ENCODE measurements at regions not wholly inside any gene's neighbourhood (a gene's known extent, or its start where the extent isn't known, plus 50 kb on each side); places are given as distances from the start of the nearest gene placed in this dataset.
"Not testable (repeated sequence)": the region's sequence is repeated elsewhere in the genome, so short reads cannot be mapped to it uniquely, and the experiment has no call there.

DNA sequence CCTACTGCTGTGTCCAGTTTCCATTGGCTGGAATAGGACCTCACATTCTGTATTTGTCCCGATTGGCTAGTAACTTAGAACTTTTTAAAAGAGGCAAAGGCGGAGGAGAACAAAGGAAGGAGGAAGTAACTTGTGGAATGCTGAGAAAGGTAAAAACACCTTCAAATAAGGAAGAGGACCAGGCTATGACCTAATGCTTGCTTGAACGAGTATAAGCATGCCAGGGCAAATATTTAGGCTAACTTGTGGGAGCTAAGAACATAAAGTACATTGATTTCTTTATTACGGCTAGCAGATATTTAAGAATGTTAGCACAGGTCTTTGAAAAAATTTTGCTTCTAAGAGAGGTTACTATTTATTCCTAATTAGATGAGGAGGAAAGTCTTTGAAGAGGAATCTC, 214.5 kb upstream of the CENPE start:
- DNase-seq, result not testable (repeated sequence)

DNA sequence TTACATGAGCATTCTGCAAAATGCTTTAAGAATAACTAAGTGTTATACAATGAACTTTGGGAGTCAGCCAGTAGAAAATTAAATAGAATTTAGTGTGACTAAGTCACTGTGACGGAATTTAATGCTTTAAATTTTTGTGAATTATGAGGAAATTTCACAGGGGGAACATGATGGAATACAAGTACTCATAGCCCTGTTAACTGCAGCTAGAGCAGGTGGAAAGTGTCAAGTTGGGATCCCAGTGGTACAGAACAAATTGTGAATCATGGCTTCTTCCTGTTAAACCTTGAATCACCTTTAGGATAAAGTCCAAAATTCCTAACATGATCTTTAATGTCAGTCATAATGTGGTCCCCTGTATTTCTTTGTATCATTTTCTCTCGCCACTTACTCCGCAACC, 212.2 kb upstream of the CENPE start:
- DNase-seq, result no peak

DNA sequence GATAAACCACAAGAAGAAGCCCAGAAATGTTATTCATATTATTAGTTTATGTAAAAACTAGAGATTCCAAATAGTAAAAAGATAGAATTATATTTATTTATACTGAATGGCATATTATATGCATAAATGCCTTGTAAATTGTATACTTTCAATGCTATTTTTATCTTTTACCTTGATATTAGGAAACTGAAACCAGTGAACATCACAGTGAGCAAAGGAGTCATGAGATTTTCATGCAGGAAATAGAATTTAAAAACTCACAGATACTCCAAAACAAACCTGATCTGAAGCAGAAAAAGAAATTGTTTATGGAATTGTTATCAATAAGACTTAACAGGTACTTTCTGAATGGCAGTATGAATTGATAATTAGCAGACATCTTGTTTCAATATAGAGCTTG, 207.3 kb upstream of the CENPE start:
- no peak for DNase-seq

DNA sequence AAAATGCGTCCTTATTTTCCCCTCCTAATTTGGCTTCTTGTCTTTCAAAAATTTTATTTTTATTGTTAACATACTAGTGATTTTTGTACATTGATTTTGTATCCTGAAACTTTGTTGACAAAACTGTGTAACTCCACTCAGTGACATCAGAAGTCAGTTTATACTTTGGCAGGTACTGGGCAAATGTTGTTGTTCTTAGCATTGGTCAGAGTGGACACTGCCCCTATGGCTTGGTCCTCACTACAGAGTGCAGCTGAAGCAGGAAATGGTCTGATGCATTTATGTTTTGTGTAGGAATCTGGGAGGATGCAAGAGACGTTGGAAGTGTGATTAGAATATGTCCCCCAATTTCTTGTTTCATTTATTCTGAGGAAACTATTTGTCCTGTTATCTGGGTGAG, 205.5 kb upstream of the CENPE start:
- no peak for DNase-seq

DNA sequence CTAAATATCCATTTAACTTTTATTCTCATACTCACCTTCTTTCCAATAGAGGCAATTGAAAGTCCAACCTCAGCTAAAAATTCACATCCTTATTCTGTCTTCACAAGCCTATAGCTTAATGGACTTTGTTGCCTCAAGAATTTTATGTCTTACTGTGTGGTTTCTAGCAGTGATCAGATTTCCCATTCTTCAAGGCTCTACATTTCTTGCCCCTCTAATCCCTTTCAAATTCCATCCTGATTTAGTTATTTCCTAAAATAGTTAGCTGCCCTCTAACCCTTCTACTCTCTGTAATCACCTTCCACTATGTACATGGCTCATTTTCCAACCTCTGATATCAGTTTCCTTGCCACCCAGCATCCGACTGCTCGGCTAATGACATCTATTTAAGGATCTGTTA, 204.1 kb upstream of the CENPE start:
- DNase-seq, result no peak

DNA sequence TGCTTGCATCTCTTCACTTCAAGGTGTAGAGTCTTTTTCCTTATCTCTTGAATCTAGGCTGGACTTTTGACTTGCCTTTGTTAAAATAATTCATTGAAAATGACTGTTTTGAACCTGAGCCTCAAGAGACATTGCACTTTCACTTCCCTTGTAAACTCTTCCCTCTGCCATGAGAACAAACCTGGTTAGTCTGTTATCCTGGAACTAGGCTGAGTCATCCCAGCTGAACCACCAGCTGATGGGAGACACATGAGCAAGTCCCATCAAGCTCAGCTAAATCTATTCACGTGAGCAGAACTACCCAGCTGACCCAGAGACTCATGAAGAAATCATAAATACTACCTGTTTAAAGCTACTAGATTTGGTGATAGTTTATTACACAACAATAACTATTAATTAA, 202.3 kb upstream of the CENPE start:
- no peak for DNase-seq

DNA sequence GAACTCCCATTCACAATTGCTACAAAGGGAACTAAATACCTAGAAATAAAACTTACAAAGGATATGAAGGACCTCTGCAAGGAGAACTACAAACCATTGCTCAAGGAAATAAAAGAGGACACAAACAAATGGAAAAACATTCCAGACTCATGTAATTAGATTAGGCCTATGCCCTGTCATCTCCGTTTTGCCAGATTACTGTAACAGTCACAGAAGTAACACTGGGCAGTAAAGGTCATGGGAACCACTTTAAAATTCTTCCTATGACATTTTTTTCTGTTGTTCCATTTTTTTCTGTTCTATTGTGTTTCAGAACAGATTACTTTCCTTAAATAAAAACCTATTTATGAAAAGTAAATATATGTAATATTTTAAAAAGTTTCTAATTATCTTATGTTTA, 199.4 kb upstream of the CENPE start:
- DNase-seq, result no peak

DNA sequence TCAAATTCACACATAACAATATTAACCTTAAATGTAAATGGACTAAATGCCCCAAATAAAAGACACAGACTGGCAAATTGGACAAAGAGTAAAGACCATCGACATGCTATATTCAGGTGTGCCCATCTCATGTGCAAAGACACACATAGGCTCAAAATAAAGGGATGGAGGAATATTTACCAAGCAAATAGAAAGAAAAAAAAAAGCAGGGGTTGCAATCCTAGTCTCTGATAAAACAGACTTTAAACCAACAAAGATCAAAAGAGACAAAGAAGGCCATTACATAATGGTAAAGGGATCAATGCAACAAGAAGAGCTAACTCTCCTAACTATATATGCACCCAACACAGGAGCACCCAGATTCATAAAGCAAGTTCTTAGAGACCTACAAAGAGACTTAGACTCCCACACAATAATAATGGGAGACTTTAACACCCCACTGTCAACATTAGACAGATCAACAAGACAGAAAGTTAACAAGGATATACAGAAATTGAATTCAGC, 189.4 kb upstream of the CENPE start:
- not testable (repeated sequence) for DNase-seq

DNA sequence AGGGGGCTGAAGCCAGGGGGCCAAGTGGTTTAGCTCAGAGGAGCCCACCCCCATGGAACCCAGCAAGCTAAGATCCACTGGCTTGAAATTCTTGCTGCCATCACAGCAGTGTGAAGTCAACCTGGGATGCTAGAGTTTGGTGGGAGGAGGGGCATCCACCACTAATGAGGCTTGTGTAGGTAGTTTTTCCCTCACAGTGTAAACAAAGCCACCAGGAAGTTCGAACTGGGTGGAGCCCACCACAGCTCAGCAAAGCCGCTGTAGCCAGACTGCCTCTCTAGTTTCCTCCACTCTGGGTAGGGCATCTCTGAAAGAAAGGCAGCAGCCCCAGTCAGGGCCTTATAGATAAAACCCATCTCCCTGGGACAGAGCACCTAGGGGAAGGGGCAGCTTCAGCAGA, 187.4 kb upstream of the CENPE start:
- DNase-seq, result not testable (repeated sequence)

DNA sequence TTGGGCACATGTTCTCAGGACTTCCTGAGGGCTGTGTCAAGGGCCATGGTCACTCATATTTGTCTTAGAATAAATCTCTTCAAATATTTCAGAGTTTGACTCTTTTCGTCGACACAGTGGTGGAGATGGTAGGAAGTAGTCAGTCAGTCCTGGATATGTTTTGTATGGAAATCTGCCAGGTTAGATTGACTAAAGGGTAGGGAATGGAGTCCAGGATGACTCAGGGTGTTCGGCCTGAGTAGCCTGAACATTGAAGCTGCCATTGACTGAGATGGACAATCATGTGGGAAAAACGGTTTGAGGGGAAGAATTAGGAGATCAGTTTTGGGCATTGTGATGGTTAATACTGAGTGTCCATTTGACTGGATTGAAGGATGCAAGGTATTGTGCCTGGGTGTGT, 177.1 kb upstream of the CENPE start:
- no peak for DNase-seq

DNA sequence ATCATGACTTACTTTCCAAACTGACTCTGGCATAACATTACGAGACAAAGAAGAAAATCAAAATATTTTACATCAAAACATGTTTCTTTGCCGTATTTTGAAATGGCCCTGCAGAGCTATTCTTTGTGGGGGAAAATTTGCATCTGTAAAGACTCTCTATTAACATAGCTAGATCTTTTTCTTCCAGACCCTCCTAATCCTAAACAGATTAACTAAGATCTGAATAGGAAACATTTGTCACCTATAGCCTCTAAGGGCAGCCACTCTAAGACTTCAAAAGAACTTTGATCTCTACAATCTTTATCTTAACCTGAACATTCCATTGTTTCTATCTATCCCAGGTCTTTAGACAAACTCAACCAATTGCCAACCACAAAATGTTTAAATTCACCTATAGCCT, 176.6 kb upstream of the CENPE start:
- no peak for DNase-seq

DNA sequence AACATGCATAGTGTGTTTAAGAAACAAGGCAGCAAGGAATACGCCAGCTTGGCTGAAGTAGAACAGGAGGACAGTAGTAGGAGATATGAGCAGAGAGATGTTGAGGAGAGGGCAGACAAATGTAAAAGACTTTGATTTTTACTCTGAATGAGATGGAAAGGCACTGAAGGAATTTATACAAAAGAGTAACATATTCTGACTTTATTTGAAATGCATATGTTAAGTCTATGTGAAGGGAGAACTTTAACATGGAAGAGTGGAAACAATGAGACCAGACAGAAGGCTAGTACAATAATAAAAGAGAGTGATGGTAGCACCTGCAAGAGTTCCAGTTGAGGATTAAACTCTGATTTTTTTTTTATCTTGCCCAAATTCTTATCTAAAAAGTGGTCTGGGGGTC, 176.2 kb upstream of the CENPE start:
- no peak for DNase-seq

DNA sequence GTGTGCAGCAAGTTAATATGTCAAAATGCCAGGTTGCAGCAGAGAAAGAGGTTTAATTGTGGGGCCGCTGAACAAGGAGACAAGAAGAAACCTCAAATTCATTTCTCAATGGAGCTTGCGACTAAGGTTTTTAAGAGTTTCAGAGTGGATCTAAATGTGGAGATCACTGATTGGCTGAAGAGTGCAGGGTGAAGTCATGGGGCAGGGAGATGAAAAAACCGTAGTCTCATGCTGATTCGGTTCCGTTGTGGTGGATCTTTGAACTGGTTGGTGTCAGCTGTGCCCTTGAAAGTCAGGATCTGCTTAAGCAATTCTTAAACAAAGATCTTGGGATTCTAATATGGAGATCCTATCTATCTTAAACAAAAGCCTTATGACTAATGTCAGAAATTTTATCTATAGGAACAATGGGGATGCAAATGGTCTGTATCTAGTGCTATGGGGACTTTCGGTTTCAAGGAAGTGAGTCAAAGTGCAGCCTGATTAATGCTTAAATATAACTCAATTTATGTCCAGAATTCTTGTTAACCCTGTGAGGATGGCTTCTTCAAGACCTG, 173.9 kb upstream of the CENPE start:
- no peak for DNase-seq

DNA sequence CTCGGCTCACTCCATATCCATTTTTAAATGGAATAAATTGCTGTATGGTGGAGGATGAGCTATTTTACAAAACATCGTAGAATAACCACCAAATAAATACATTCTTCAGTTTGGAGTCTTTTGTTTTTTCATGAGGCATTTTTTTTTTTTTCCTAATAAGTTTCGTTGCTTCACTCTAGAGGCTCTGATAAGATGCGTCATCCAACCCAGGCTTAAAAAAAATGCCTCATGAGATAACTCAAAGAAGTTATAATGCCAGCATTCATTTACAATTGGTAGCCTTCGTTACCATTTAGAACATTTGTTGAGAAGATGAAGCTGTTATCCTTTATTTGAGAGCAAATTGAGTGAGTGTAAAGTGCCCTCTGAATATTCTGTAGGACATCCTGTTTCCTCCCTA, 172.2 kb upstream of the CENPE start:
- DNase-seq, result no peak

DNA sequence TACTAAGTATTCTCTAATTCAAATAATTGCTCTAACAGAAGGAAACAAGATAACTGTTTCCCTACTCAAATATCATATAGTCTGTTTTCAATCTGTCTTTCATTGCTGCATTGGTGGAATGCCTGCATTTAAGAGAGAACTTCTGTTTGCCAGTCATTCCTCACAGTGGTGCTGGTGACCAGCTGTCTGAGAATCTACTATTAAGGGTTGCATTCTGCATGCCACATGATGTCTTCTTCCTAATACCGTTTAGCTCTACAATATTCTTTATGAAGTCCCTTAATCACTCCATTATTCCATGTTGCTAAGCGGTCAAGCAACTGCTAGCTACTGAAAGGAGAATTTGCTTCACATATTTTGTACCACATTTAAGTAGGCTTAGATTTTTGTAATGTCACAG, 167.1 kb upstream of the CENPE start:
- no peak for DNase-seq

DNA sequence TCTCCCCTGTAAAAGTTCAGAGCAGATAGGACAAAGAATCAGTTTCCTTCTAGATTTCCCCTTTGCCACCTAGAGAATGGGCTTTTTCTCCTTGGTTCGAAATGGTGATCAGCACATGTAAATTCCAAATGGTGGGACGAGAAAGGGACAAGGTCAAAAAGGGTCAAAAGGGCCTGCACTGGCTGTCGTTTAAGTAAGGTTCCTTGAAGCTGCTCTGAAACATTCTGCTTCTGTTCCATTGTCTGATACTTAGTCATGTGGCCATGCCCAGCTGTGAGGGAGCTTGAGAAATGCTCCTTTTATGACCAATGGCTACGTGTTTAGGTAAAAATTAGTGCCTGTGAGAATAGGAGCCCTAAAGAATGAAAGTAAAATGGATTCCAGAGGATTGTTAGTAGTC, 165.9 kb upstream of the CENPE start:
- no peak for DNase-seq

DNA sequence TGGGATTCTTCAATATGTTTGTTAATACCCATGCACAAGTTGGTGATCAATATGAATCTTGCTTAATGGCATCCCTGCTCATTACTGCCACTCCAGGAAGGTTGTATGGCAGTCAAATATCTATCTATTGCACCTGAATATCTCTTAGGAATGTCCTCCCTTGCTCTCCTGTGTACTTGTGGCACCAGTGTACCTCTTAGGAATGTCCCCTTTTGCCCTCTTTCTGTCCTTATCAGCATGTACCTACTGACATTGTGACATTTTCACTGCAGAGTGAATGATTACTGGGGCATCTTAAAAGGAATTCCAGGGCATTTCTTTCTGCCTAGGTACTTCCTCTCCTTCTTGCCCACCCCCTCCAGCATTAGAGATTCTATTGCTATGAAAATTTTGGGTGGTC, 163.8 kb upstream of the CENPE start:
- no peak for DNase-seq

DNA sequence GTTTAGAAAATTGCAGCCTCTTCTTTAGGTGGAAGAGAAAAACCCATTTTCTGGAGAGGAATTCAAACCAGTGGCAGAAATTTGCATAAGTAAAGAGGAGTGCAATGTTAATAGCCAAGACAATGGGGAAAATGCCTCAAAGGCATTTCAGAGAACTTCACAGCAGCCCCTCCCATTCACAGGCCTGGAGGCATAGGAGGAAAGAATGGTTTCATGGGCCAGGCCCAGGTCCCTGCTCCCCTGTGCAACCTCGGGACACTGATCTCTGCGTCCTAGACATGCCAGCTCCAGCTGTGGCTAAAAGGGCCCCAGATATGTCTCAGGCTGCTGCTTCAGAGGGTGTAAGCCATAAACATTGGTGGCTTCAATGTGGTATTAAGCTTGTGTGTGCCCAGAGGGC, 161.8 kb upstream of the CENPE start:
- DNase-seq, result no peak

DNA sequence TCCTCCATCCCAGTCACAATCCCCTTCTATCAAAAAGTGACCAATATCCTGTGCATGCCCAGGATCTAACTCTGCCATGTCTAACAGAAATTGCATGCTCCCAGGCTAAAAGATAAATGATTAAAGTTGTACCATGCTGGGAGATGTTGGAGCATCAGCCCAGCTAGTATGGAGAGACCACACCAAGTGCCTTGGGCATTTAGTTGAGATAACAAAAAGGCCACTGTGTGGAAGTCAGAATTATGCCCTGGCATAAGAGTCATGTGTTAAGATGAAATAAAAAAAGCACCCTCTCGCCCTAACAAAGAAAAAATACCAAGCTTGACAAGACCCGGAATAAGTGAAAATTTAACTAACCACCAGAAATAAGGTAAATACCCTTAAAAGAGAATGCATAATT, 155.9 kb upstream of the CENPE start:
- no peak for DNase-seq

DNA sequence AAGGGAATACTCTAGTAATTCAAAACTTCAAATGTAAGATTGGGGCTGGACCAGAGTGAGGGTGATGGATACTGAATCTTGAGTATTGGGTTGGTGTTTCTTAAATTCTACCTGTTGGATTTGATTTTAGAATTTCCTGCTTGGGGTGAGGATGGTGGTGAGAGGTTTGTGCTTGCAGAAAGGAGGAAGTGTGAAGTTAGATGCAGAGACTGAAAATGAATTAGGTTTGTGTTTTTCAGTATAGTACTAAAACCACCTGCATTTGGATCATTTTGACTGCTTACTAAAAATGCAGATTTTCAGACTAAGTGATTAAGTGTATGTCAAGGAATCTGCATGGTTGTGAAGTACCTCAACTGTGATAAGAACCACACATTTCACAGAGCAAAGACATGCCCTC, 131.5 kb upstream of the CENPE start:
- no peak for DNase-seq

DNA sequence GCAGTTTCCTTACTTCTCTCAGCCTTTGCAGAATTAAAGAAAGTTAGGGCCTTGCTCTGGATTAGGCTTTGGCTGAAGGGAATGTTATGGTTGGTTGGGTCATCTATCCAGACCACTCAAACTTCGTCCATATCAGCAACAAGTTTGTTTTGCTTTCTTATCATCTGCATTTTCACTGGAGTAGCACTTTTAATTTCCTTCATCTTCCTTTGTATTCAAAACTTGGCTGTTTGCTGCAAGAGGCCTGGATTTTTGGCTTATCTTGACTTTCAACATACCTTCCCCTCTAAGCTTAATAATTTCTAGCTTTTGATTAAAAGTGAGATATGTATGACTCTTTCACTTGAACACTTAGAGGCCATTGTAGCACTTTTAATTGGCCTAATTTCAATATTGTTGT, 126.7 kb upstream of the CENPE start:
- DNase-seq, result no peak

DNA sequence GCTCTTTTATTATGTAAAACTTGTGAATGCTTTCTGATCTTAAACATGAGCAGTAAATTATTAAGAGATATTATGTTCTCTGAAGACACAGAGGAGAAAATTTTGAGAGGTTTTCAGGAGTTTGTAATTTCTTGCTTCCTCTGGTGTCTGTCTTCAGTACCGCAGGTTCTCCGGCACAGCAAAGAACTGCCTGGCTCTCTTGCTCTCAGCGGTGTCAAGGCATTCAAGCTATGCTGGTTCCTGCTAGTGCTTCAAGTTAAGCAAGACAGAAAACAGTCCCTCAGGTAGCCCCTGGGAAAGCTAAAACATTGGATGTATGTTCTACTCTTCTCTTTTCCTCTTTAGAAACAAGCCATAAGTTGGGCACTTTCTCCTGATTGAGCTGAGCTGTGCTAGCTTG, 120.2 kb upstream of the CENPE start:
- DNase-seq, result no peak

DNA sequence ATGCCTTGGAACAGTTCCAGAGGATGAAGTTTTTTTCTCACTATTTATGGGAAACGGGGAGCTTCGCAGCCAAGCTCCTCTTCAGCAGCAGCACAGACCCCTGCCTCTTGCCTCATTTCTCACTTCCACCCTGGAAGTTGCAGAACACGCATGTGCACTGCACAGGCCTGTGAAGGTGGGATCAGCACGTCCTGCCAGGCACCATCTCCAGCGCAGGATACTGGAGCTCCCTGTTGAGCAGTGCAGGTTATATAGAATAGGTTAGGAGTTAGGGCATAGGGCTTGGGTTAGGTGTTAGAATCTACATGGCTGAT, 110.1 kb upstream of the CENPE start:
- no peak for DNase-seq

DNA sequence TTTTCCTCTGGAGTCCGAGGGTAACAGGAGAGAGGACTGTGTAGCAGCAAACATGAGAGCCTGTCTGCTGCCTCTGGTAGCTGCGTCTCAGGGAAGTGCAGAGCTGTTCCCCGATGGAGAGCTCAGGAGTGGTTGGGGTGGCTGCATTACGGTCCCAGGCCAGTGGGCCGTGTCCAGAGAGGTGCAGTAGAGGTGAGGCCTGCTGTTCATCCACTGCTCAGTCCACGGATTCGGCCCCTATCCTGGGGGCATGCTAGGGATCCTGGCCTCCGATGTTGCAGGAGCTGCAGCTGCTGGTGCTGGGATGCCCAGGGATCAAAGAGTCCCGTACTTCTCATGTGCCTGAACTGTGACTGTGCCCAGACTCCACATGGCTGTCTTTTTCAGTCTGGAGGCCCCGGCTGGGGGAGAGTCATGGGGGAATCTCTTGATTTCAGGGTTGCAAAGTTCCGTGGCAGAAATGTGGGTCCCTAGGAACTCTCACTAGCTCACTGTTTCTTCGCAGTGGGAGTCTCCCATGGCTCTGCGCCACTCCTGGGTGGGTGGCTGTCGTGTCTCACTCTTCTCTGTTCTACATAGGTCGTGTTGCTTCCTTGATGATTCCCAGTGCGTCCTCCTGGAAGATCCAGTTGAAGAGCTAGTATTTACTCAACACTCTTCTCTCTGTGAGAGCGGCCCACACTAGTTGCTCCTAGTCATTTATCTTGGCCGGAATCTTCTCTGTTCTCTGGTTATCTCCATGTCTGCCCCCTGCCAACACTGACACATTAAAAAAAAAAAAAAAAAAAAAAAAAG, 109.5 kb upstream of the CENPE start:
- no peak for DNase-seq

DNA sequence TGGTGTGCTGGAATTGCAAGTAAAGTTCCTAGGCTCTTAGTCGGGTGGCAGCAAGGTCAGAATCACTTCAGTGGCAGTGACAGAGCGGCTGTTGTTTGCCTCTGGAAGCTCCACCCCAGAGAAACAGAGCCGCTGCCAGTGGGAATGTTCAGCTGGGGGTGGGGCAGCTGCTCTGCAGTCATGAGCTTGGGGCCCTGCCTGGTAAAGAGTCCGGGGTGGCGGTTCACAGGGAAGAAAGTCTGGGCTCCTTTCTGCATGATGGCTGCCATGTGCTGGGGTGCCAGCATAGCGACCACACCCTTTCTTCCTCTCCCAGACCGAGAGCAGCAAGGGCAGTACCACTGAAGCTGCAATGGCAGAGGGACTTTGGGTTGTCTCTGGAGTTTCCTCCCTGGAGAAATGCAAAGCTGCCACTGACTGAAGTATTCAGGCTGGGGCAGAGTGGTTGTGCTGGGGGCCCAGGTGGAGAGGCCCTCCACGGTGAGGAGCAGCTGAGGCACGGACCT, 108.8 kb upstream of the CENPE start:
- DNase-seq, result no peak
